ENCODE measurements at regions not wholly inside any gene's neighbourhood (a gene's known extent, or its start where the extent isn't known, plus 50 kb on each side); places are given as distances from the start of the nearest gene placed in this dataset.

GRCh38 chr22:27636716-27637508 is 164.6 kb downstream of the MN1 start:
- DNase-seq (ENCODE audit: low read depth) = no peak
- no peak for TF ChIP-seq CTCF (IDR thresholded peaks at IDR 0.05; ENCODE audit: low read depth, low read length, missing control alignments)
- H3K4me3 ChIP-seq (ENCODE audit: low read depth, low read length) = no peak overlapping the region

- H3K4me3 ChIP-seq (ENCODE audit: low read depth, low read length) = no peak overlapping the region
- no peak for DNase-seq (ENCODE audit: low read depth)
- TF ChIP-seq CTCF (IDR thresholded peaks at IDR 0.05; ENCODE audit: low read depth, low read length, missing control alignments) = no peak
Observed at GRCh38 chr22:27637604-27638003, 164.0 kb downstream of the MN1 start.

GRCh38 chr22:27638329-27639233 is 163.0 kb downstream of the MN1 start:
- TF ChIP-seq CTCF (IDR thresholded peaks at IDR 0.05; ENCODE audit: low read depth, low read length, missing control alignments) = no peak
- DNase-seq (ENCODE audit: low read depth) = no peak
- no peak overlapping the region for H3K4me3 ChIP-seq (ENCODE audit: low read depth, low read length)

- DNase-seq (ENCODE audit: low read depth) = no peak
- TF ChIP-seq CTCF (IDR thresholded peaks at IDR 0.05; ENCODE audit: low read depth, low read length, missing control alignments) = no peak
- H3K4me3 ChIP-seq (ENCODE audit: low read depth, low read length) = no peak overlapping the region
Observed at GRCh38 chr22:27639248-27640086, 162.1 kb downstream of the MN1 start.

- DNase-seq (ENCODE audit: low read depth) = no peak
- H3K4me3 ChIP-seq (ENCODE audit: low read depth, low read length) = no peak overlapping the region
- no peak for TF ChIP-seq CTCF (IDR thresholded peaks at IDR 0.05; ENCODE audit: low read depth, low read length, missing control alignments)
Observed at GRCh38 chr22:27641049-27641795, 160.3 kb downstream of the MN1 start.
